Mammary epithelial cell (primary cell): ENCODE measurements at regions not wholly inside any gene's neighbourhood (a gene's known extent, or its start where the extent isn't known, plus 50 kb on each side); places are given as distances from the start of the nearest gene placed in this dataset.

ENCODE experiments used
- CTCF ChIP-seq, 2 donors: IDR thresholded peaks in 1 of 2; conservative IDR thresholded peaks in 1 of 2; 2 replicates each; pipeline ENCODE4 v1.5.1; 2011 to 2012; ENCODE audit warnings: inconsistent platforms in 2 of 2, low read length in 2 of 2, mild to moderate bottlenecking in 2 of 2, control low read depth in 1 of 2, low read depth in 1 of 2; ENCODE audit not compliant: insufficient read depth in 1 of 2; ENCODE audit errors: extremely low read depth in 1 of 2
- EZH2 ChIP-seq: IDR thresholded peaks from 2 replicates; pipeline ENCODE4 v1.6.1; 2012; ENCODE audit warnings: low read length, inconsistent platforms, borderline replicate concordance

GRCh38 chr18:34511879-34512278 lies 198.2 kb upstream of the DTNA start:
- no peak for TF ChIP-seq EZH2
- TF ChIP-seq CTCF (conservative IDR thresholded peaks at IDR 0.05 in 1 of 2, IDR thresholded peaks at IDR 0.05 in 1 of 2; ENCODE audit: extremely low read depth in 1 of 2, insufficient read depth in 1 of 2, low read depth in 1 of 2, low read length in 2 of 2), result no peak
